Small intestine (tissue), 7 donors: ENCODE measurements at regions not wholly inside any gene's neighbourhood (a gene's known extent, or its start where the extent isn't known, plus 50 kb on each side); places are given as distances from the start of the nearest gene placed in this dataset.

Source experiments
- DNase-seq, 2 donors: peaks; one replicate each; pipeline versions ENCODE4 v3.0.0 to v3.0.0-alpha.2; 2013
- FAIRE-seq: peaks from 2 replicates; lab custom pipeline; 2012; peaks lifted over from hg19 to GRCh38; lab: Jason Lieb, UNC
- H3K27ac ChIP-seq, 3 donors: one replicate each; pipeline ENCODE4 v1.5.1; 2013; ENCODE audit warnings: low read length in 2 of 3, mild to moderate bottlenecking in 2 of 3, control low read depth in 1 of 3, inconsistent platforms in 1 of 3, low read depth in 1 of 3, moderate library complexity in 1 of 3
- H3K27me3 ChIP-seq, 3 donors: one replicate each; pipeline ENCODE4 v1.6.1; 2013; ENCODE audit warnings: low read length in 3 of 3, inconsistent platforms in 1 of 3; ENCODE audit not compliant: control insufficient read depth in 3 of 3, insufficient read depth in 3 of 3
- H3K36me3 ChIP-seq, 3 donors: one replicate each; pipeline ENCODE4 v1.6.1; 2013; ENCODE audit warnings: low read length in 3 of 3, inconsistent platforms in 1 of 3, low read depth in 1 of 3, mild to moderate bottlenecking in 1 of 3, moderate library complexity in 1 of 3; ENCODE audit not compliant: control insufficient read depth in 3 of 3, insufficient read depth in 2 of 3
- H3K4me1 ChIP-seq, 3 donors: one replicate each; pipeline ENCODE4 v1.6.1; 2013; ENCODE audit warnings: low read length in 2 of 3, inconsistent platforms in 1 of 3, low read depth in 1 of 3, mild to moderate bottlenecking in 1 of 3, moderate library complexity in 1 of 3; ENCODE audit not compliant: control insufficient read depth in 3 of 3, insufficient read depth in 2 of 3
- H3K4me3 ChIP-seq, 3 donors: one replicate each; pipeline ENCODE4 v1.5.1; 2013; ENCODE audit warnings: low read length in 3 of 3, control low read depth in 1 of 3, inconsistent platforms in 1 of 3, low read depth in 1 of 3, mild to moderate bottlenecking in 1 of 3, moderate library complexity in 1 of 3
- H3K9me3 ChIP-seq, 2 donors: one replicate each; pipeline ENCODE4 v1.6.1; 2013; ENCODE audit warnings: low read depth in 1 of 2, low read length in 1 of 2; ENCODE audit not compliant: control insufficient read depth in 2 of 2, insufficient read depth in 1 of 2
- WGBS, 3 donors: extraction: QIAGEN DNeasy Blood & Tissue Kit; methylation state at CpG; one replicate each; pipeline ENCODE4 v1.1.7; 2013; 5-methylcytosine and 5-hydroxymethylcytosine counted together
- donor health status: healthy with polysubstance abuse.
- donor health status: control.
- donor health status: control.
- donor health status: Bipolar disorder and iron deficiency.
- donor health status: healthy.

- DNase-seq (no peak), FAIRE-seq (no peak)
- no peaks in the 10 kb centered on the region for H3K27me3 ChIP-seq
- 83 to 91% (median 88%) methylated on average over 1 of the region's 1 CpG for WGBS, 3 donors
- no peaks in the 10 kb centered on the region for H3K9me3 ChIP-seq
- H3K36me3 ChIP-seq = no peaks in the 10 kb centered on the region
- H3K4me1 ChIP-seq = no peaks in the 10 kb centered on the region
- H3K4me3 ChIP-seq = no peak overlapping the region
- no peak overlapping the region for H3K27ac ChIP-seq
These were observed 135.3 kb upstream of the DAZL start for GRCh38 chr3:16740515-16740914.

GRCh38 chr3:16741103-16741758, 136.0 kb upstream of the DAZL start:
- no peak overlapping the region for H3K27ac ChIP-seq
- H3K36me3 ChIP-seq = no peaks in the 10 kb centered on the region
- no peaks in the 10 kb centered on the region for H3K4me1 ChIP-seq
- no peaks in the 10 kb centered on the region for H3K27me3 ChIP-seq
- H3K4me3 ChIP-seq = no peak overlapping the region
- WGBS, 3 donors = 78 to 85% (median 81%) methylated on average over 4 of the region's 4 CpGs
- no peak for DNase-seq
- FAIRE-seq = no peak
- H3K9me3 ChIP-seq = no peaks in the 10 kb centered on the region

- Histone ChIP-seq H3K27me3 (no peaks in the 10 kb centered on the region), H3K36me3 (no peaks in the 10 kb centered on the region), H3K4me3 (no peak overlapping the region), H3K4me1 (no peaks in the 10 kb centered on the region), H3K27ac (no peak overlapping the region), H3K9me3 (no peaks in the 10 kb centered on the region)
- WGBS, 3 donors = 75 to 89% (median 77%) methylated on average over 4 of the region's 4 CpGs
- FAIRE-seq (no peak), DNase-seq (no peak)
These were observed 136.7 kb upstream of the DAZL start for GRCh38 chr3:16741890-16742289.

GRCh38 chr3:16743276-16743675, 138.1 kb upstream of the DAZL start:
- no peak for DNase-seq
- no peak for FAIRE-seq

GRCh38 chr3:16759227-16759903, 125.4 kb upstream of the PLCL2 start:
- Histone ChIP-seq H3K4me3 (no peak overlapping the region), H3K9me3 (no peaks in the 10 kb centered on the region), H3K27me3 (no peaks in the 10 kb centered on the region), H3K4me1 (no peaks in the 10 kb centered on the region), H3K27ac (no peak overlapping the region), H3K36me3 (no peaks in the 10 kb centered on the region)
- WGBS, 3 donors = 89 to 91% (median 90%) methylated on average over 2 of the region's 2 CpGs
- FAIRE-seq (no peak), DNase-seq (no peak)

More at GRCh38 chr3:16743276-16743675, 138.1 kb upstream of the DAZL start:
- Histone ChIP-seq H3K4me3 (no peak overlapping the region), H3K27me3 (no peaks in the 10 kb centered on the region), H3K9me3 (no peaks in the 10 kb centered on the region), H3K36me3 (no peaks in the 10 kb centered on the region), H3K27ac (no peak overlapping the region), H3K4me1 (no peaks in the 10 kb centered on the region)

GRCh38 chr3:16761571-16761970, 123.2 kb upstream of the PLCL2 start:
- no peak for FAIRE-seq
- 97 to 98% (median 97%) methylated on average over 1 of the region's 1 CpG for WGBS, 3 donors

GRCh38 chr3:16765661-16766060, 119.1 kb upstream of the PLCL2 start:
- Histone ChIP-seq H3K9me3 (no peaks in the 10 kb centered on the region), H3K36me3 (no peaks in the 10 kb centered on the region), H3K4me1 (no peaks in the 10 kb centered on the region), H3K27ac (no peak overlapping the region), H3K4me3 (no peak overlapping the region), H3K27me3 (no peaks in the 10 kb centered on the region)
- DNase-seq (no peak), FAIRE-seq (no peak)
- 94 to 100% (median 96%) methylated on average over 1 of the region's 1 CpG for WGBS, 3 donors

More at GRCh38 chr3:16761571-16761970, 123.2 kb upstream of the PLCL2 start:
- no peaks in the 10 kb centered on the region for H3K4me1 ChIP-seq
- no peak overlapping the region for H3K27ac ChIP-seq
- no peaks in the 10 kb centered on the region for H3K27me3 ChIP-seq
- H3K4me3 ChIP-seq = no peak overlapping the region
- H3K9me3 ChIP-seq = no peaks in the 10 kb centered on the region
- H3K36me3 ChIP-seq = no peaks in the 10 kb centered on the region
- DNase-seq = no peak

- Histone ChIP-seq H3K27ac (no peak overlapping the region), H3K9me3 (no peaks in the 10 kb centered on the region), H3K4me3 (no peak overlapping the region), H3K36me3 (no peaks in the 10 kb centered on the region), H3K4me1 (no peaks in the 10 kb centered on the region), H3K27me3 (no peaks in the 10 kb centered on the region)
- FAIRE-seq (no peak), DNase-seq (no peak)
- 67 to 77% (median 72%) methylated on average over 3 of the region's 3 CpGs for WGBS, 3 donors
These were observed 117.7 kb upstream of the PLCL2 start for GRCh38 chr3:16767006-16767405.
